ENCODE measurements at regions not wholly inside any gene's neighbourhood (a gene's known extent, or its start where the extent isn't known, plus 50 kb on each side); places are given as distances from the start of the nearest gene placed in this dataset.

GRCh38 chr20:39106791-39107190 lies 144.6 kb downstream of the DHX35 start:
- no peak for DNase-seq

DNA sequence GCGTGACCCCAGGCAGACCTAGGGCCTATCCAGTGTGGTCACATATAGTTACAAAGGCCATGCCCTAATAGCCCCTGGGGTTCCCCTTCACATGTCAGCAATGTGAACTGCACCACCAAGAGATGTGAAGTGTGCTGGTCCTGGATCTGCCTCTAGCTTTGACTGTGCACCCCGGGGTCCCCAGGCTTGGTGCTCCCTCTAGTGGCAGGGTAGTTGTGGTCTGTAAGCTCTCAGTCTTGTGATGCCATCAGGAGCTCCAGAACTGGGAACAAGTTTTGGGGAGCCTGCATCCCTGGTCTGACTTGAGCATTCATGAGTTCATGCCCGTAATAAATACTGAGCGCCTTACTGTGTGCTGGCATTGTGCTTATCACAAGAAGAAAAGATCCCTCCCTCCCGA lies 143.4 kb downstream of the DHX35 start:
- no peak for DNase-seq

DNA sequence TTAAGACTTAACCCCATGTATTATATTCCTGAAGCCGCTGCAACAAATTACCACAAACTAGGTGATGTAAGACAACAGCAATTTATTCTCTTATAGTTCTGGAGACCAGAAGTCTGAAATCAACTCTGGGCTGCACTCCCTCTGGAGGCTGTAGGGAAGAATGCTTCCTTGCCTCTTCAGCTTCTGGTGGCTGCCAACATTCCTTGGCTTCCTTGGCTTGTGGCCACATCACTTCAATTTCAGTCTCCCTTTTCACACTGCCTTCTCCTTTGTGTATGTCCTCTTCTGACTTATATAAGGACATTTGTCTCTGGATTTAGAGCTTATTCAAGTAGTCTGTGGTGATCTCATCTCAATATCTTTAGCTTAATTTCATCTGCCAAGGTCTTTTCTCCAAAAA lies 141.6 kb downstream of the DHX35 start:
- no peak for DNase-seq

- no peak for DNase-seq
Measured at GRCh38 chr20:39103305-39103704, 141.2 kb downstream of the DHX35 start.

DNA sequence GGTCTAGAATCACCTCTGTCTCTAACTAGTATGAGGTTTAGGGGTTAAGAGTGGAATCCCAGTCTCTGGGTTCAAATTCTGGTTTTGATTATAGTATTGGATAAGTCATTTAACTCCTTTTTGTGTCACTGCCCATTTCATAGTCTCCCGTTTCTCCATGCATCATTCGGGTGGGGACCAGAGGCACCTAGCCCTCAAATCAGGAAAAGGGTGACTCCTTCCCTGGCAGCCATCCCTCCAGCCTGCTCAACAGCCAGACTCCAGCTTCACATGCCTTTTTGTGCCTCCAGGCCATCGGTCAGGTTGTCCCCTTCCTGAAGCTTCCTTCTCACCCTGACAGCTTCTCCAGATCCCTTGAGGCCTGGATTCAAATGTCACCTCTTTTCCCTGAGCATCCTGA lies 139.8 kb downstream of the DHX35 start:
- no peak for DNase-seq

DNA sequence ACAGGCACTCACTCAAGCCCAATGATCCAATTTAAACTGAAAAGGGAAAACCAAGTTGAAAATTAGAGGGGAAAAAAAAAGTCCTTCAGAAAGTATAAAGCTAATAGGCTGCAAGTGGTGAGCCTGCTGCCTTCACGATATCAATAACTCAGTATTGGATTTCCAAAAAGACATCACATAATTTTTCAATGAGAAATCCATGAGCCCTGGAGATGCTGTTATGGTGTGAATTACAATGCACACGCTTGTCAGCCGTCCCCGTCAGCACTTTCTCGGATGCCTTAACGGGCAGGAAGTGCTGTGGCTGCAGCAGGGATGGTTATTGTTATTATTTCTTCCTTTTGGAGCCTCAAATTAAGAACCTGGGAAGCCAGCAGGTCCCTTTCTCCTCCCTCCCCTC lies 138.5 kb downstream of the DHX35 start:
- no peak for DNase-seq

GRCh38 chr20:39097889-39098288 lies 135.7 kb downstream of the DHX35 start:
- DNase-seq = no peak

GRCh38 chr20:39095870-39096269 lies 133.7 kb downstream of the DHX35 start:
- no peak for DNase-seq

DNA sequence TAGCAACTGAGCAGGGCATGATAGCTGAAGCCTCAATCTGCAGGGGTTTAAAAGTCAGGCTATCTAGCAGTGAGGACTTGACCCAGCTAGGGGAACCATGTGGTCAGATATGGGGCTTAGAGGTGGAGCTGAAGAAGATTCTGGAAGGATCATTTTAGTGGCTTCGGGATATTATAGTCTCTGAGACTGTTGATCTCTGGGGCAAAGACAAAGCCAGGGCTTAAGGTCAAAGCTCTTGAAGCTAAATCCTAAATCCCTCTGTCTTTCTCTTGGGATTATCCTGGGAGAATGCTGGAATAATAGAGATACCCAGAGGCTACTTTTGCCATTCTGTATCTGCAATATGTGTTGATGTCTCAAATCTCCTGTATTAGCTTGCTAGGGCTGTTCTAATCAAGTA lies 132.2 kb downstream of the DHX35 start:
- DNase-seq = no peak

DNA sequence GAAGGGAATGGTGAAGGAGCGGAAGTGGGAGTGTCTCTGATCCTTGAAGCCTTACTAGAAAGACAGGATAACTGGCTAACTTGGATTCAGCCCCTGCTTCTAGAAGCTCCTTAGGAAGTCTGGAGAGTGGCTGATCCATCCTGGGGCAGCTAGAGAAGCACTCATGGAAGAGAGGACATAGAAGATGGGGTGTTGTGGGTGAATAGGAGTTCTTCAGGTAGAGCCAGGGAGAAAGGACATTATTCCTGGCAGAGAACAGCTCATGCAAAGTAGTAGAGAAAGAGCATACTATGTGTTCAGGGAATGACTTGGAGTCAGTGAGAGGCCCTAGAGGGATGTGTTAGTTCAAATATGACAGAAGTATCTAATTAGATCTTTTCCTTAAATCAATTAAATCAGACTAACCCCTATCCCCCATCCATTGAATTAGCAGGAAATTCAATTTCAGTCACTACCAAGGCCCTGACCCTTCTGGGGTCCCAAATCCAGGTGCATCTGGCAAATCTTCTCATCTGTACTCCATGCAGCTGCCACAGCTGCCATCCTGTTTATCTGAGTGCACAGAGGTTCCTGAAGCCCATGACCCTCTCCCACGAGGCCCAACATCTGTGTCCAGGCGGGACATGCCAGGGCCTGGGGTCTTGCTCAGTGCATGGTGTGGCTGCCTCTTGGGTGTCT lies 130.7 kb downstream of the DHX35 start:
- DNase-seq = no peak

- no peak for DNase-seq
Measured at GRCh38 chr20:39090906-39091305, 128.8 kb downstream of the DHX35 start.

DNA sequence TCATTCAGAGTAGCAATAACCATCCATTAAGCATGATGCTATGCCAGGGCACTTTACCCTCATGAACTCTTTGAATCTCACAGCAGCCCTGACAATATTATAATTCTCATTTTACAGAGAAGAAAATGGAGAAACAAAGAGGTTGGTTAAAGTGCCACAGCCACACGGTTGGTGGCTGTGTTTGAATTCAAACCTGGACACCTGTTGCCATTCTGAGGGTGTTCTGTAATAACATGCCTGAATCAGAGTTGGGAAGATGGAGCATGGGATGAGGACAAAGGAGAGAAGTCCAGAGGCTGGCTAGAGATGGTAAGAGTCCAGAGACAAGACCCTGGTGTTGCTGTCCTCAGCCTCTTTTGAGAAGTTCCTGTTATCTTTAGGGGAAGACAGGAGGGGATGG lies 127.7 kb downstream of the DHX35 start:
- DNase-seq = no peak

Data from 8988T (cell line).